ENCODE measurements at regions not wholly inside any gene's neighbourhood (a gene's known extent, or its start where the extent isn't known, plus 50 kb on each side); places are given as distances from the start of the nearest gene placed in this dataset.
A peak's percentile ranks its signal among the peaks of the same experiment; 100 is the strongest.
"Not testable (repeated sequence)": the region's sequence is repeated elsewhere in the genome, so short reads cannot be mapped to it uniquely, and the experiment has no call there.

DNA sequence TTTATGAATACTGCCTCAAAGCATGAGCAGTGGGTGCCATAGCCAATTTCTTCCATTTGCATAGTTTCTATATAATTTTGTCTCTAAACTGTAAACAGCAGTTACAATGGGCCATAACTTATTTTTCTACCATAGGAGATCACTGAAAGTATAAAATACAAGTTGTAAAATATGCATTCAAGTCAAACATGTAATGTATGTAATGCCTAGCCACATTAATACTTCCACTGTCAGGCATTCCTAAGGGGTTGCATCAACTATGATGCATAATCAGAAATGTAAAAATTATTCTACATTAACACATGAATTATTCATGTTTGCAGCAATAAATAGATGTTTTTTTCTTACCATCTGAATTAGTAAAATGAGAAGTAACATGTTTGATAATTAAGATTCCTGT, 560.3 kb upstream of the ZP4 start:
- no peak for DNase-seq (ENCODE audit: low spot score)

DNA sequence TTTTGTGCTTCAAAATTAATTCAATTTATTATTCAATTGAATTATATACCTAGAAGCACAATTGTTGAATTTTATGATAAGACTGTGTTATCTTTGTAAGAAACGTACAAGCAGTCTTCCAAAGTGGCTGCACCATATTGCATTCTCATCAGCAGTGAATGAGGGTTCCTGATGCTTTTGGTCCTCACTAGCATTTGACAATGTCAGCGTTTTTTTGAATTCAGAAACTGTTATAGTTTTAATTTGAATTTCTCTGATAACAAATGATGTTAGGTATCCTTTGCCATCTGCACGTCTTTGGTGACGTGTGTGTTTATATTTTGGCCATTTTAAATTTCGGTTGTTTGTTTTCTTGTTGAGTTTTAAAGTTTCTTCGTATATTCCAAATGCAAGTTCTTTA, 553.0 kb upstream of the ZP4 start:
- no peak for DNase-seq (ENCODE audit: low spot score)

DNA sequence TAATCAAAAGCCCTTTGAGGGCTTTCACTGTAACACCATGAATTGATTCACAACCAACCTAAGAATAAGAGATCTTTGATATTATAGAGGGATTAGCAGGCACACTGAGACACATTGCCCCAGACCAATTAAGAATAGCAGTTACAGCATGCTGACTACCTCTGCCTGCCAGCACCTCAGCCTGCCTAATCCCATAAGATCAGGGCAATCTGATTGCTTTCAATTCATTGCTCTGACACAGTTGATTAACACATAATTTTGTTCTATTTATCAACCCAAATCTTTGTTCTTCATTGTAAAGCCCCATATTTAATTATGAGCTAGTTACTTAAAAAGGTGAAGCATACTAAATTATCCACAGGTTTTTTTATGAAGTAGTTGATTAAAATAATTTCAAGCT, 548.8 kb upstream of the ZP4 start:
- no peak for DNase-seq (ENCODE audit: low spot score)

DNA sequence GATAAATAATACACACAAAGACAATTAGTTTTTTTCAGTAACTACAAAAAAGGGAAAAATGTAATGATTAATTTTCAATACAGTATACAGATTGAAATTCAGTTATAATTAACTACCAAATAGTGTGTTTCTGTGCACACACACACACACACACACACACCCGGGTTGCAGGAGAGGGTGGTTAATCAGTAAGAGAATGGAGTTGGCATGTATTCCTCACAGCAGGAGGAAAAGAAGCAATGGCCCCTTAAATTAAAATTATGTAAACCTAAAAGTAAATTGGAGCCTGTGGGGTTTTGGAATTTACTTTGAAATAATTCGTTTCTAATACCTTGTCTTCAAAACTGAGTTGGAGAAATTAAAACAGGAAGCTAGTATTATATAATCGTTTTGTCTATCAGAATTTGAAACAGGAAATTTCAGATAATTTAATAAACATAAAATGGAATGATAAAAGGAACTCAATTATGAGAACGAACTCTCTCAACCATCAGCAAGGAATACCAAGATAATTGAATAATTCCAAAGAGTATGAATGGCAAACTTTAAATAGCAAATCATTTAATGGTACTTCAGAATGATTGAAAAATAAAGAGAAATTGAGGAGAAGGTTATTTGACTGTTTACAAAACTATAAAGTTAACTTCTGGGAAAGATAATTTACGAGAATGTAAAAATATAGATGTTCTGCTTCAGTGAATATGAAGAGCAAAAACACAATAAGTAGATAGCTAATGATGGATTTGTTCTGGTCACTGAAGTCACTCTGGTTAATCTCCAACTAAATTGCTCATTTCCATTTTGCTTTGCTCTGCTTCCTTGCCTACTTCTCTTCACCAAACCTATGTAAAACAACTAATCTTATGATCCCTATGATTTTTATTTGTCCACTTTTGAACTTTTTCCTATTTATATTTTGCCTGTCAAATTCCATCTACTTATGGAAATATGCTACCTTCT, 547.9 kb upstream of the ZP4 start:
- DNase-seq (ENCODE audit: low spot score) = no peak

DNA sequence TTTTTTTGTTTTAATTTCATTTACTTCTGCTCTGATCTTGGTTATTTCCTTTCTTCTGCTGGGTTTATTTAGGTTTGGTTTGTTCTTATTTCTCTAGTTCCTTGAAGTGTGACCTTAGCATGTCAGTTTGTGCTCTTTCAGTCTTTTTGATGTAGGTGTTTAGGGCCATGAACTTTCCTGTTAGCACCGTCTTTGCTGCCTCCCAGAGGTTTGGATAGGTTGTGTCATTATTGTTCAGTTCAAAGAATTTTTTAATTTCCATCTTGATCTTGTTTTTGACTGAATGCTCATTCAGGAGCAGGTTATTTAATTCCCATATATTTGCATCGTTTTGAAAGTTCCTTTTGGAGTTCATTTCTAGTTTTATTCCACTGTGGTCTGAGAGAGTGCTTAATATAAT, 539.0 kb upstream of the ZP4 start:
- not testable (repeated sequence) for DNase-seq (ENCODE audit: low spot score)

DNA sequence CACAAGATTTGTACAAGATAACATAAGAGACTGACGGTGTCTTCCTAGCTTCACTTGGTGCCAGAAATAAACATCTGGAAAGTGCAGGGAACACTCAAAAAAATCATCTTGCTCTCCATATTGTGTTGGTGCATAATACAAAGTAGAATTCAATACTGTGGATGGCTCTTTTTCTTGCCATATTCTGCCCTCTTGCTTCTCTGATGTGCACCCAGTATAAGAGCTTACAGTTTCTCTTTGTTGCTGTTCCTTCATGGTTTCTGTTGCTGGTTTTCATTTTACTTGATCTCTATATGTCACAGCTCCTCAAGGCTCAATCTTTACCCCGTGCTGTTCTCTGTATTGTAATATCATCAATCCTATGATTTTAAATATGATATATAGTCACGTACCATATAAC, 528.5 kb upstream of the ZP4 start:
- DNase-seq (ENCODE audit: low spot score) = no peak

DNA sequence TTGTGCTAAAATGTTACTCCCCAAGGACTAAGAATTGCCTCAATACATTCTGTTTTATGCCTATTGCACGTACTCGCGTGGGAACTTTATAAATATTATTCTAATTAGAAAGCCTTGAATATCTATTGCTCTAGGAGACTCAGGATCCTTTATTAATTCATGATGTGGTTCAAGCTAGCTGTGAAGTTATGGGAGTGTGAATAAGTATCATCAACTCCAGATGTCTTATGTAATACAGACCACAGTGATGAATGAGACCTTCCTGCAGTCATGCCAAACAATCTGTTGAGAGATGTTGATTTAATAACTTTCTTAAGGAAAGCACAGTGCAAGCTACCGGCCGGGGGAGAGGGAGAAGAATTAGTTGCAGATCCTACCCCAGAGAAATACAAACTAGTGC, 519.2 kb upstream of the ZP4 start:
- no peak for DNase-seq (ENCODE audit: low spot score)

DNA sequence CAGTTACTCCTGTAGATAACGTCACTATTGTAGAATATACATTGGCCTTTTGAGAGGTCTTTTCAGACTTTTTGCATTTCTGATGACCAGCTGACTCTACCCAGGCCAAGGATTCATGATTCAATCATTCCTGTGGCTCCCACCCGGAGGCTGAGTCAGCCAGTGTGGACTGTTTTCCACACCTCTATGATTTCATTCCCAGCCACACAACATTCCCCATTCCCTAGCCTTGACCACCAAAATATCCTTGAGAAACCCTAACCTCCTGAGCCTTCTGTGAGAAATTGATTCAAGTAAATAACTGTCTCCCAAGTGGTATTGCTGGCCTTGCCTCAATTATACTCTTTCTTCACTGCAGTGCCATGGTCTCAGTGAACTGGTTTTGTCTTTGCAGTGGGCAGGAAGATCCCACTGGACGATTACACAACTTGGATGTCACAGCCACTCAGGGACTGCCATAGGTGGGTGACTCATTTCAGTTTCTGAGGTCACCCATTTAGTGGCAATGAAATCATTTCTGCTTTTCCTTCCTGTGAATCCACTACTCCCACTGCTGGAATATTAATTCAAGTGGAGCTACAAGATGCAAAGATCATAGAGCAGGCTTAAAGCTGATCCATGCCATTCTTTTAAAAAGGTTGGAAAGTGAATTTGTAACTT, 518.6 kb upstream of the ZP4 start:
- peak; percentile 3 for DNase-seq (ENCODE audit: low spot score)

DNA sequence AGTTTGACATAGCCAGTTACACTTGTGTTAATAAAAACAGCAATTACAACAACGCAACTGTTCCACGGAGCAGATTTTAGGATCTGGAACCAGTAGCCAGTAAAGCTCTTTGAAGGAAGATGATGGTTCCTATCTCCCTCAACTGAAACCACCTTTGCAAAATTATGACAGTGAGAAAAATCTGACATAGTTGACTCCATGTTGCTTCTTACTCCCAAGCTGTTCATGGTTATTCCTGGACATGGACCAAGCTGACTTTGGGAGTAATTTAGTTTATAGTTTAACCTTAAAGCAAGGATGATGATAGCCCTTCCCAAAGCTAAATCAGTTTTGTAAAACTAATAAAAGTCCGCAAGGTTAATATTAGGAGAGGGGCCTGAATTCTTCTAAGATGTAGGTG, 518.0 kb upstream of the ZP4 start:
- no peak for DNase-seq (ENCODE audit: low spot score)

DNA sequence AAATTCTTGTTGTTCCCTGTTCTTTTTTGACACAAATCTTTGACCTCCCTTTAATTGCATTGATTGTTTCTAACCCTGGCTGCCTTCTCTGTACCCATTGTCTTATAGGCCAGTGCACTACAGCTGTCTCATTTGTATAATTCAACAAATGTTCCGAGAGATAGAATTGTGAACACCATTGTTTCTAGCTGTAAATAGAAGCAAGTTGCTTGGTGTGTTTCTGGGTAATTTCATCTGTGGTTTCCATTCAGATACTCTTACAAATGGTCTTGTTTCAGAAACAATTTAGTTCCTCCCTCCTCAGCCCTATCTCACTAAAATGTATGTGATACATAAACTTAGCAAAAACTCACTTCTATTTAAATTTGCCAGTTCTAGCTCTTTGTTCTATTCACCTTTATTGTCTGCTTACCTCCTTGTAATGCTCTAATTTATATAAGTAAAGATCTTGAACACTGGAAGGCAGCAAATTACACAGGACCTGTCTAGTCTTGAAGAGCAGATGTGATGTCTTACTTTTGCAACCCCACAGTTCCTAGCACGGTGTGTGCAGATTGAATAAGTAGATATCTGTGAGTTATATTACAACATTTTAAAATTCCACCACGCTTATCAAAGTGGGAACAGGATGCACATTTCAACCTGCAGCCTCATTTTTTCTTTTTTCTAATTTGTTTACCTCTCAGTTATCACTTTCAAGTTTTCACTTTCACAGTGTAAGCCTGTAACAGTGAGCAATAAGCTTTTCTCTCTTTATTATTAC, 515.6 kb upstream of the ZP4 start:
- no peak for DNase-seq (ENCODE audit: low spot score)

DNA sequence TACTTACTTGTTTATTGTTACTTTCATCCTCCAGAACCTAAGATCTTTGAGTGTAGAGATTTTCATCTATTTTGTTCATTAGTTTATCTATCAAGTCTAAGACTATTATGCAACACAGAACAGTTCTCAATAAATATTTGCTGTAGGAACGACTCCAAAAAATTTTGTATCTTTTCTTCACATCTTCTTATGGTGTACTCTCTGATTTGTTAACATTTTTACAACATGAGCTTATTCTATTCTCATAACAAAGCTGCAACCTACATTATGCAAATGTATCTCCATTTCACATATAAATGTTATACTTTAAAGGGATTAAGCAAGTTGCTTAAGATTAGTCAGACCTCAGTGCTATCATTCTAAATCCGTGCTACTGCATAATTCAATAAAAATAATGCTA, 514.2 kb upstream of the ZP4 start:
- no peak for DNase-seq (ENCODE audit: low spot score)

DNA sequence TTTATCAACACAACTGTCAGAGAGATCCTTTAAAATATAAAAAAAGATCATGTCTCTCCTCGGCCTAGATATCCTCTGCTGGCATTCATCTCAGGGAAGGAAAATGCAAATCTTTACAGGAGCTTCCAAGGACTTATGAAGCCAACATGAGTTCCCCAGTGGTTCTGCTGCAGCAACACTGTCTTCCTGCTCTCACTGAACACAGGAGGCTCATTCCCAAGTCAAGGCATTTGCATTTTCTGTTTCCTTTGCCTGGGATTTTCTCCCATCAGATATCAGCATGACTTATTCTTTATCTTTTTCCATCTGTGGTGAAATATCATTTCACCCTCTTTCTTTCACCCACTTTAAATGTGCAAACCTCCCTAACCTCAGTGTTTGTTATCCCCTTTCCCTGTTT, 513.8 kb upstream of the ZP4 start:
- no peak for DNase-seq (ENCODE audit: low spot score)

DNA sequence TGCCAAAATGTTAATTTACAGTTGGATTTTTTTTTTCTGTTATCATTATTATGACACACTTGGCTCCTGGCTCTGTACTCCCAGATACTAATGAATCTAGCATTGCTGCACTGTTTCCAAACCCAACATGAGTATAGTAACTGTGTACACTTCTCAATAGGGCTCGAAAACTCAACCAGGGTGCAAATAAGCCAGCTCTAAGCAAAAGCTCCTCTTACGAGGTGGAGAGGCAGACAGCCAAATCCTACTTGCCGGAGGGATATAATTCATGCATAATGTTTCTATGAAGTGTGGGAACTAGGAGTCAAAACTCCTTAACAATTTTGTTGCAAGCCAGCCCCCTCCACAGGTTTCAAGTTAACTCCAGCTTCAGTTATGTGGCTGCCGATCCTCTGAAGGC, 510.4 kb upstream of the ZP4 start:
- no peak for DNase-seq (ENCODE audit: low spot score)

DNA sequence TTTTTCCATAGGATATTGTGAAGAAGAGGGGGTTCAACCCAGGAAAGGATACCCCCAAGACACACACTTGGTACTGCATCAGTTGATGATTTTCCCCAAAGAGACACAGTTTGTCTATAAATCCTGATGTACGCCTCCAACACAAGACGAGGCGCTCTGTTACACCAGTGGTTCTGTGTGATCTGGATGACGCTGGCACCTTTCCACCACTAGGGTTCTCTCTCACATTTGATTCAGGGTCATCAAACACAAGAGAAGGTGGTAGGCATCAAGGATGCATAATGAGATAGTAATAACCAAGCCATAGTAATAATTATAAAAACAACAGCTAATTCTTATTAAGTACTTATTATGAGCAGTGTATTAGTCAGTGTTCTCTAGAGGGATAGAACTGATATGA, 508.8 kb upstream of the ZP4 start:
- no peak for DNase-seq (ENCODE audit: low spot score)

DNA sequence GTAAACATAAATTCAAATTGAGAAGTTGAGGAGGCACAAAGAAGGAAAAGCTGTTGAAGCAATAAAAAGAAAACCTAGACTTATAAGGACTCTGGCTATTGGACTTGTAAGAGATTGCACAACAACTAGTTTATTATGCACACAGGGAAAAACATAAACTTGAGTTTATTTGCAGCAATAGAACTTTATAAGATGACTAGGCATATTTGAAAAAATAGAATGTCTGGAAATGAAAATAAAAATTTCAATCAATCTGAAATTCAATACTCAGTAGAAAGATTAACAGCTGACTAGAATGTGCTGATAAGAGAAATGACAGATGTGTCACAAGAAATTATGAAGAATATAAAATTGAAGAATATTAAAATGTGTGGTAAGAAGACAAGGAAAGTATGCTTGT, 505.4 kb upstream of the ZP4 start:
- no peak for DNase-seq (ENCODE audit: low spot score)

DNA sequence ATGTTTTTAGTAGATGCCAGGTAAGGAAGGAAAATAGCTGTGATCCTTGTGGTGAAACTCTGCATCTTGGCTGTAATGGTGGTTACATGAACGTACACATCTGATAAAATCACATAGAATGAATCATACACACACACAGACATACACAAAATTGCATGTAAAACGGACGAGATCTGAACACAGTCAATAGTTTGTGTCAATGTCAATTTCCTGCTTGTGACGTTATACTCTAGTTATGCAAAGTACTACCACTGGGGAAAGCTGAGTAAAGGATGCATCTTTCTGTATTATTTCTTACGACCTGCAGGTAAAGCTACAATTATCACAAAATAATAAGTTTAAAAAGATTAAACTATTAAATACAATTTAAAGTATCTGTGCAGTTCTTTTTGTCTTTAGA, 493.7 kb upstream of the ZP4 start:
- no peak for DNase-seq (ENCODE audit: low spot score)

DNA sequence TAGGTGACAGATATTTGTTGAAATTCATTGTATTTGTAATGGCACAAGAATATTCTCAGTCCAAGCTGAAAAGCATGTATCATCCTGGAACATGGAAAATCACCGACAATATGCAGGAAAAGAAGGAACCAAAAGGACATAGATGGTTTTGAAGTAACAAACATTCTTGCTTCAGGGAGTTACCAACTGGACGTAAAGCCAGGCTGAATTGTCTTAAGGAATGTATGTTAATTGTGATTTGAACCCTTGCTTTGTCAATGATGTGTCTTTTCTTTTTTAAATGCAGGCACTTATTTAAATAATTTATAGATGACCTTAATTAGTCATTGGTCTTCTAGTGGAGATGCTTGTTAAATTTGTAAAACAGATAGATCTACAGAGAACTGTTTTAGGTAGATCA, 489.4 kb upstream of the ZP4 start:
- DNase-seq (ENCODE audit: low spot score) = no peak

DNA sequence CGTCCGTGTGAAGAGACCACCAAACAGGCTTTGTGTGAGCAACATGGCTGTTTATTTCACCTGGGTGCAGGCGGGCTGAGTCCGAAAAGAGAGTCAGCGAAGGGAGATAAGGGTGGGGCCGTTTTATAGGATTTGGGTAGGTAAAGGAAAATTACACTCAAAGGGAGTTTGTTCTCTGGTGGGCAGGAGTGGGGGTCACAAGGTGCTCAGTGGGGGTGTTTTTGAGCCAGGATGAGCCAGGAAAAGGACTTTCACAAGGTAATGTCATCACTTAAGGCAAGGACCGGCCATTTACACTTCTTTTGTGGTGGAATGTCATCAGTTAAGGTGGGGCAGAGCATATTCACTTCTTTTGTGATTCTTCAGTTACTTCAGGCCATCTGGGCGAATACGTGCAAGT, 488.7 kb upstream of the ZP4 start:
- DNase-seq (ENCODE audit: low spot score) = not testable (repeated sequence)

DNA sequence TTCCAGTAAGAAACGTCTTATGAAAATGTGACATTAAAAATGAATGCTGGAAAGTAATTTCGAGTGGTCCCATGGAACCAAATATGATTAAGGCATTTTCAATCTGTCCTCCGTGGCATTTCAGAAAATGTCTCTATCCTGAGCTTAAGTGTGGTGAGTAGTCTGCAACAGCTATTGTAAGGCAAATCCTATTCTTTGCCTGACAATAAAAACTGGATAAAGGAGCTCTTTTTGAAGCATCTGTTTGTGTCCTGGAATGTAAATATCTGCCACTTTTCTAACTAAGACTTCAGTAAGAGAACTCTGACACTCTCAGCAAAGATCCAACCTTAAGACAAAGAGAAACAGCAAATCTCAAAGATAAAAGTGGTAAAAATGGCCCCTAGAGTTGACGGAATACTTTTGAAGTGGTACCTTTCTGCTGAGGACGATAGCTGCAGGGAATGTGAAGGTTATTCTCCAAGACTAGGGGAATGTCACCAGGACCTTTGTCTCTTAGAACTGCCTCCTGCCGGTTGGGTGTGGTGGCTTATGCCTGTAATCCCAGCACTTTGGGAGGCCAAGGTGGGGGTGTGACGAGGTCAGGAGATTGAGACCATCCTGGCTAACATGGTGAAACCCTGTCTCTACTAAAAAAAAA, 486.7 kb upstream of the ZP4 start:
- DNase-seq (ENCODE audit: low spot score) = no peak

DNA sequence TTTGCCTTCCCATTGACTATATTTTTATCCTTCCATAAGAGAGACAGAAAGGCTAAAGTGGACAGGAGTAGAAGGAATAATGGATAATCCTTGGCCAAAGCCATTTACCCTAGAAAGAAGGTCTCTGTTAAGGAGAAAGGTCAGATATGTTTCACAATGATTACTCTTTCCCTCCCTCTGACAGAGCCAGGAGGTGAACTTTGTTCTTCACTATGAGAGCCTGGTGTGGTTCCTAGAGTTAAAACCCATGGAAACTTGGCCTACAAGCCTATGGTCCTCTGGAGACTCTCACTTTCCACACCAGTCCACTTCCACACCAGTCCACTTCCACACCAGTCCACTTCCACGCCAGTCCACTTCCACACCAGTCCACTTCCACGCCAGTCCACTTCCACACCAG, 479.9 kb upstream of the ZP4 start:
- no peak for DNase-seq (ENCODE audit: low spot score)

DNA sequence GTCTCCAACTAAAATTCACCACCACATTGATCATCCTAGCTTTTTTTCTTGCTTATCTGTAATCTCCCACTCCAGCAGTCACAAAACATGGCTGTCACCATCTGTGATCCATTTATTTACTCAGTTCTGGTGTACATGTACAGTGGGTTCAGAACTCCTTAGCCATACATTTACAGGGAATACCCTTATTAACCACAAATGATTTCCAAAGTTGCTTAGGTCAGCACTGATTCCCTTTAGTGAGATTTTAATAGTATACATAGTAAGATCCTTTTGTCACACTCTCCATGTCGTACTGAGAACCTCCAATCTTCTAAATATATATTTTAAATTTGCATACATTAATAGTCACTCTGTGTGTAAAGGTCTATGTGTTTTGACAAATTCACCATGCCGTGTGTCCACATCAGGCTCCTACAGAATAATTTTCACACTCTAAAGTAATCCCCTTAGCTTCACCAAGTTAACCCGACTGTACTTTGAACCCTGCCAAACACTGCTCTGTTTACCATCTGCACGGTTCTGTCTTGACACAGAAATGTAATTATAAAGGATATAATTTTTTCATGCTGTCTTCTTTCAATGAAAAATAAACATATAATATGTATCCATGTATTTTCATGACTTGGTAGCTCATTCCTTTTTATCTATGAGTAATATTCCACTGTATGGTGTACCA, 473.6 kb upstream of the ZP4 start:
- DNase-seq (ENCODE audit: low spot score) = no peak

DNA sequence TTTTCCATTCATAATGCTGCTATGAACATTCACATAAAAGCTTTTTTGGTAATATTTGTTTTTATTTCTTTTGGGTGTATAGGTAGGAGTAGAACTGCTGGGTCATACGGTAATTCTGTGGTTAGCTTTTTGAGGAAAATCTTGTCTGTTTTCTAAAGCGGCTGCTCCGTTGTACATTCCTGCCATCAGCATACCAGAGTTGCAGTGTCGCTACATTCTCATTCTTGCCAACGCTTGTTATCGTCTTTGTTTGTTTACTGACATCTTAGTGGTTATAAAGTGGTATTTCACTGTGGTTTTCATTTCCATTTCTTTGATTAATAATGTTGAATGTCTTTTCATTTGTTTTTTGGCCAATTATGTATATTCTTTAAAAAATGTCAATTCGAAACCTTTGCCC, 469.8 kb upstream of the ZP4 start:
- no peak for DNase-seq (ENCODE audit: low spot score)
